K562 (cell line): ENCODE measurements at regions not wholly inside any gene's neighbourhood (a gene's known extent, or its start where the extent isn't known, plus 50 kb on each side); places are given as distances from the start of the nearest gene placed in this dataset.

ENCODE experiments used
- ATAC-seq: fragments of 200-7000 bp; cut with Tn5 transposase; 3 replicates; pipeline ENCODE4 v1.9.1; 2020; ENCODE audit warnings: moderate library complexity
- BruUV-seq: library from RNA; stranded (reverse); fragments of 400-500 nt; replicated peaks from 2 replicates; lab custom pipeline; 2021; lab: Mats Ljungman, UMichigan
- CTCF ChIA-PET: fragments of 300-600 bp; formaldehyde crosslinking; extraction: SDS; loops from one replicate; lab custom pipeline; 2021; ENCODE audit warnings: low intra/inter-chr PET ratio; lab: Yijun Ruan, JAX
- POLR2A ChIA-PET: fragments of 300-600, 350-650 bp; sonication (Branson Sonifier 250); formaldehyde crosslinking; extraction: SDS; loops from one replicate; lab custom pipeline; 2021; ENCODE audit warnings: antibody characterized with exemption, inconsistent platforms; lab: Yijun Ruan, JAX
- DNase-seq, 4 experiments: peaks; one replicate each; pipeline versions ENCODE4 v3.0.0 to v3.0.0-alpha.2; 2011 to 2018; ENCODE audit warnings: low spot score in 3 of 4, mixed read lengths in 3 of 4; ENCODE audit errors: extremely low read depth in 1 of 4
- FAIRE-seq: peaks from 2 replicates; lab custom pipeline; 2011; peaks lifted over from hg19 to GRCh38; lab: Jason Lieb, UNC
- H2AFZ ChIP-seq: 2 replicates; pipeline ENCODE4 v1.6.0; 2011; ENCODE audit warnings: low read depth, low read length, control low read depth, inconsistent platforms
- H3K27ac ChIP-seq: fragments of 200-600 bp; 3 replicates; pipeline ENCODE4 v1.8.0; 2011; ENCODE audit warnings: low read depth, mild to moderate bottlenecking, control low read depth, inconsistent platforms, low read length, moderate library complexity, mixed read lengths; ENCODE audit errors: extremely low read depth
- H3K27me3 ChIP-seq, 2 experiments: fragments of 300-600 bp in 1 of 2; 2 replicates in 1 of 2; 3 replicates in 1 of 2; pipeline versions ENCODE4 v1.6.0 to v1.8.0; 2011; ENCODE audit warnings: inconsistent platforms in 2 of 2, low read length in 2 of 2, mild to moderate bottlenecking in 1 of 2, mixed read lengths in 1 of 2, moderate library complexity in 1 of 2; ENCODE audit not compliant: control insufficient read depth in 2 of 2, insufficient read depth in 2 of 2
- H3K36me3 ChIP-seq: fragments of 300-600 bp; 3 replicates; pipeline ENCODE4 v1.8.0; 2011; ENCODE audit warnings: mild to moderate bottlenecking, low read length, inconsistent platforms; ENCODE audit not compliant: control insufficient read depth, insufficient read depth
- H3K4me1 ChIP-seq, 2 experiments: fragments of 200-600 bp in 1 of 2; replicated peaks in 1 of 2; 2 replicates in 1 of 2; 3 replicates in 1 of 2; pipeline versions ENCODE4 v1.5.1 to v1.8.0; 2011; ENCODE audit warnings: inconsistent platforms in 2 of 2, low read length in 2 of 2, mild to moderate bottlenecking in 1 of 2, mixed read lengths in 1 of 2, moderate library complexity in 1 of 2; ENCODE audit not compliant: control insufficient read depth in 2 of 2, insufficient read depth in 2 of 2
- H3K4me2 ChIP-seq: 2 replicates; pipeline ENCODE4 v1.6.1; 2011; ENCODE audit warnings: low read length, control low read depth, inconsistent platforms, mixed read lengths; ENCODE audit not compliant: insufficient read depth
- H3K4me3 ChIP-seq: fragments of 200-600 bp; sonication (generic), shearing (Covaris generic); 2 replicates; pipeline ENCODE4 v1.5.1; 2016; ENCODE audit warnings: control low read depth, inconsistent platforms
- H3K79me2 ChIP-seq: fragments of 200-600 bp; 3 replicates; pipeline ENCODE4 v1.8.0; 2011; ENCODE audit warnings: low read length, inconsistent platforms; ENCODE audit not compliant: control insufficient read depth, insufficient read depth
- H3K9ac ChIP-seq, 2 experiments: 2 replicates each; pipeline versions ENCODE4 v1.6.0 to v1.6.1; 2011; ENCODE audit warnings: low read depth in 2 of 2, low read length in 2 of 2, control low read depth in 1 of 2, inconsistent platforms in 1 of 2, mild to moderate bottlenecking in 1 of 2, mixed read lengths in 1 of 2; ENCODE audit not compliant: insufficient read depth in 1 of 2
- H3K9me1 ChIP-seq: one replicate; pipeline ENCODE4 v1.6.0; 2011; ENCODE audit warnings: inconsistent platforms, mild to moderate bottlenecking, low read length, moderate library complexity; ENCODE audit not compliant: control insufficient read depth, insufficient read depth
- H3K9me3 ChIP-seq: replicated peaks from 2 replicates; pipeline ENCODE4 v1.5.1; 2011; ENCODE audit warnings: low read depth, low read length, inconsistent platforms; ENCODE audit not compliant: control insufficient read depth, insufficient read depth
- H4K20me1 ChIP-seq: replicated peaks from 2 replicates; pipeline ENCODE4 v1.6.1; 2011; ENCODE audit warnings: low read length, inconsistent platforms, mixed read lengths; ENCODE audit not compliant: control insufficient read depth, insufficient read depth
- ATF7 ChIP-seq: fragments of 450-650 bp; IDR thresholded peaks from 2 replicates; pipeline ENCODE4 v1.7.1; 2014; ENCODE audit warnings: mild to moderate bottlenecking, moderate library complexity
- CREM ChIP-seq: IDR thresholded peaks from 2 replicates; pipeline ENCODE4 v1.6.1; 2014; ENCODE audit warnings: antibody characterized with exemption, low read depth
- DMBX1 ChIP-seq: fragments of 250-450 bp; sonication (Bioruptor Pico); IDR thresholded peaks from 2 replicates; pipeline ENCODE4 v1.8.0; 2022; ENCODE audit warnings: inconsistent platforms, mild to moderate bottlenecking, moderate library complexity, borderline replicate concordance
- ESRRB ChIP-seq: fragments of 250-450 bp; sonication (Bioruptor Pico); IDR thresholded peaks from 2 replicates; pipeline ENCODE4 v1.5.0; 2020; ENCODE audit warnings: mild to moderate bottlenecking, moderate library complexity, borderline replicate concordance
- IRF2 ChIP-seq: sonication (generic); formaldehyde crosslinking; IDR thresholded peaks from 2 replicates; pipeline ENCODE4 v1.8.1; 2022; ENCODE audit warnings: mild to moderate bottlenecking, missing genetic modification reagents
- MYNN ChIP-seq, 2 experiments: sonication (generic); formaldehyde crosslinking in 1 of 2; IDR thresholded peaks; 2 replicates each; pipeline versions ENCODE4 v1.5.0 to v1.6.1; 2016 to 2020; ENCODE audit warnings: antibody characterized with exemption in 1 of 2, missing genetic modification reagents in 1 of 2
- NFXL1 ChIP-seq: fragments of 450-650 bp; formaldehyde crosslinking; IDR thresholded peaks from 2 replicates; pipeline ENCODE4 v1.4.0; 2021; ENCODE audit warnings: mild to moderate bottlenecking
- PTTG1 ChIP-seq: fragments of 450-650 bp; IDR thresholded peaks from 2 replicates; pipeline ENCODE4 v1.6.1; 2016; ENCODE audit warnings: low read depth, mild to moderate bottlenecking, missing genetic modification characterization, missing compliant biosample characterization
- PURB ChIP-seq: sonication (generic); formaldehyde crosslinking; IDR thresholded peaks from 2 replicates; pipeline ENCODE4 v1.9.0; 2021; ENCODE audit warnings: low read depth, mild to moderate bottlenecking, missing genetic modification reagents
- YY1 ChIP-seq, 3 experiments: IDR thresholded peaks; 2 replicates each; pipeline ENCODE4 v1.6.1; 2011; ENCODE audit warnings: low read length in 2 of 3, mild to moderate bottlenecking in 2 of 3, moderate library complexity in 2 of 3, borderline replicate concordance in 1 of 3, control low read depth in 1 of 3, low read depth in 1 of 3; ENCODE audit not compliant: insufficient read depth in 3 of 3, insufficient replicate concordance in 2 of 3, control insufficient read depth in 1 of 3, insufficient read length in 1 of 3; ENCODE audit errors: extremely low read depth in 1 of 3
- WGBS: fragments of 100-300 bp; shearing (Covaris generic); methylation state at CpG from one replicate; pipeline ENCODE4 v1.1.6; 2016; ENCODE audit warnings: low coverage, mixed read lengths; ENCODE audit not compliant: insufficient coverage; ENCODE audit errors: missing lambda C conversion rate; 5-methylcytosine and 5-hydroxymethylcytosine counted together
- in situ Hi-C: fragments of 300-500 bp; cut with MboI; formaldehyde crosslinking; loops from 4 replicates; pipeline ENCODE4 v1.15.0; 2018; ENCODE audit warnings: inconsistent platforms, mixed read lengths
- intact Hi-C: fragments of 100-400 bp; cut with micrococcal nuclease; formaldehyde crosslinking; loops from 2 replicates; pipeline ENCODE4 v1.14.2; 2022

- ATAC-seq (no peak), DNase-seq (no peak), FAIRE-seq (no peak)
- Histone ChIP-seq H3K9ac (no peak overlapping the region), H3K9me1 (no peaks in the 10 kb centered on the region), H3K27ac (no peak overlapping the region), H2AFZ (no peak overlapping the region), H3K9me3 (no peaks in the 10 kb centered on the region), H3K4me2 (no peak overlapping the region), H3K79me2 (no peaks in the 10 kb centered on the region), H4K20me1 (no peaks in the 10 kb centered on the region), H3K27me3 (no peaks in the 10 kb centered on the region), H3K4me1 (no peaks in the 10 kb centered on the region), H3K36me3 (no peaks in the 10 kb centered on the region), H3K4me3 (no peak overlapping the region)
- ChIA-PET CTCF (no interaction called here), POLR2A (no interaction called here)
- BruUV-seq: no TSS peak
- intact Hi-C loops (no loop called here), in situ Hi-C loops (no loop called here)
- 0% methylated on average over 2 of the region's 2 CpGs for WGBS
- TF ChIP-seq YY1 (IDR thresholded peaks at IDR 0.05; ENCODE audit: borderline replicate concordance in 1 of 3, control insufficient read depth in 1 of 3, extremely low read depth in 1 of 3, insufficient read depth in 3 of 3, insufficient read length in 1 of 3, insufficient replicate concordance in 2 of 3, low read depth in 1 of 3, low read length in 2 of 3) (no peak), DMBX1 (CRISPR knock-in tag) (no peak), IRF2 (CRISPR knock-in tag) (no peak), CREM (no peak)
Measured at GRCh38 chr5:84683594-84683993, 298.9 kb upstream of the EDIL3 start.

DNA sequence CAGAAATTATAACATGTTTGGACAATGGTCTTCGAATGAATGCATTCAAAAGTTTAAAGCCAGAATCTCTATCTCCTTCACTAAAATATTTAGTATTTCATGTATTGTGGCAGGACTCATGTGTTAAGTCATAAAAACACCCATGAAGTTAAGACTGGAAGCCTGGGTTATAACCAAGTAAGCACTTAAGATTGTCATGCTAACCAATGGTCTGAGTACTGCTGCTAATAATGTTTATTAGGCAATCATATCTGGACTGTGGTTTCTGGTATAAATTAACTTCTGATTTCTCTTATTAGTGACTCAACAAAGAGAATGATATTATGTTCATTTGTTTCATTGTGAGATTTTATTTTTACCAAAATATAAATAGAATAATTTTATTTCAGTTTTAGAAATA is 297.9 kb upstream of the EDIL3 start:
- Histone ChIP-seq H3K36me3 (no peaks in the 10 kb centered on the region), H4K20me1 (no peaks in the 10 kb centered on the region), H3K79me2 (no peaks in the 10 kb centered on the region), H3K9me1 (no peaks in the 10 kb centered on the region), H2AFZ (no peak overlapping the region), H3K27me3 (no peaks in the 10 kb centered on the region), H3K9me3 (no peaks in the 10 kb centered on the region), H3K4me3 (no peak overlapping the region), H3K27ac (no peak overlapping the region), H3K4me1 (no peaks in the 10 kb centered on the region), H3K9ac (no peak overlapping the region), H3K4me2 (no peak overlapping the region)
- no TSS peak for BruUV-seq
- POLR2A ChIA-PET: no interaction called here
- intact Hi-C loops (no loop called here), in situ Hi-C loops (no loop called here)
- WGBS: 0% methylated on average over 1 of the region's 1 CpG
- CTCF ChIA-PET: no interaction called here
- FAIRE-seq: no peak
- no peak for DNase-seq
- no peak for ATAC-seq
- TF ChIP-seq ESRRB (CRISPR knock-in tag): no peak
- TF ChIP-seq ATF7: no peak
- no peak for TF ChIP-seq NFXL1 (CRISPR knock-in tag)
- TF ChIP-seq PTTG1: no peak
- no peak for TF ChIP-seq PURB (CRISPR knock-in tag)
- TF ChIP-seq MYNN (IDR thresholded peaks at IDR 0.05): no peak
- no peak for TF ChIP-seq MYNN (CRISPR knock-in tag; IDR thresholded peaks at IDR 0.05)
